ENCODE measurements at regions not wholly inside any gene's neighbourhood (a gene's known extent, or its start where the extent isn't known, plus 50 kb on each side); places are given as distances from the start of the nearest gene placed in this dataset.

- Histone ChIP-seq H3K4me3 (IDR thresholded peaks at IDR 0.05; ENCODE audit: insufficient read depth, low read depth, low read length) (no peak overlapping the region), H3K9ac (no peak overlapping the region), H3K36me3 (ENCODE audit: insufficient read depth) (no peaks in the 10 kb centered on the region), H3K27me3 (ENCODE audit: insufficient read depth, low read depth) (no peaks in the 10 kb centered on the region), H3K4me1 (ENCODE audit: low read depth, poor library complexity, severe bottlenecking) (no peaks in the 10 kb centered on the region), H2AFZ (ENCODE audit: low read depth) (no peak overlapping the region), H4K20me1 (ENCODE audit: insufficient read depth) (no peaks in the 10 kb centered on the region), H3K4me2 (no peak overlapping the region), H3K27ac (no peak overlapping the region), H3K79me2 (ENCODE audit: insufficient read depth, low read depth) (no peaks in the 10 kb centered on the region)
- no peak for TF ChIP-seq CTCF (conservative IDR thresholded peaks at IDR 0.05; ENCODE audit: low read depth, low read length)
Measured at GRCh38 chr13:67664502-67664901, 434.4 kb upstream of the PCDH9 start.

- H3K4me2 ChIP-seq: no peak overlapping the region
- H3K27me3 ChIP-seq (ENCODE audit: insufficient read depth, low read depth): no peaks in the 10 kb centered on the region
- no peak overlapping the region for H3K4me3 ChIP-seq (IDR thresholded peaks at IDR 0.05; ENCODE audit: insufficient read depth, low read depth, low read length)
- H4K20me1 ChIP-seq (ENCODE audit: insufficient read depth): no peaks in the 10 kb centered on the region
- no peak overlapping the region for H2AFZ ChIP-seq (ENCODE audit: low read depth)
- no peaks in the 10 kb centered on the region for H3K79me2 ChIP-seq (ENCODE audit: insufficient read depth, low read depth)
- no peaks in the 10 kb centered on the region for H3K36me3 ChIP-seq (ENCODE audit: insufficient read depth)
- no peak for TF ChIP-seq CTCF (conservative IDR thresholded peaks at IDR 0.05; ENCODE audit: low read depth, low read length)
- H3K9ac ChIP-seq: no peak overlapping the region
- no peak overlapping the region for H3K27ac ChIP-seq
- no peaks in the 10 kb centered on the region for H3K4me1 ChIP-seq (ENCODE audit: low read depth, poor library complexity, severe bottlenecking)
Measured at GRCh38 chr13:67662997-67663396, 432.9 kb upstream of the PCDH9 start.

GRCh38 chr13:67652887-67653286, 422.8 kb upstream of the PCDH9 start:
- no peaks in the 10 kb centered on the region for H3K79me2 ChIP-seq (ENCODE audit: insufficient read depth, low read depth)
- H3K4me2 ChIP-seq: no peak overlapping the region
- no peaks in the 10 kb centered on the region for H4K20me1 ChIP-seq (ENCODE audit: insufficient read depth)
- no peaks in the 10 kb centered on the region for H3K36me3 ChIP-seq (ENCODE audit: insufficient read depth)
- no peaks in the 10 kb centered on the region for H3K4me1 ChIP-seq (ENCODE audit: low read depth, poor library complexity, severe bottlenecking)
- H2AFZ ChIP-seq (ENCODE audit: low read depth): no peak overlapping the region
- TF ChIP-seq CTCF (conservative IDR thresholded peaks at IDR 0.05; ENCODE audit: low read depth, low read length): no peak
- H3K27ac ChIP-seq: no peak overlapping the region
- no peak overlapping the region for H3K4me3 ChIP-seq (IDR thresholded peaks at IDR 0.05; ENCODE audit: insufficient read depth, low read depth, low read length)
- H3K27me3 ChIP-seq (ENCODE audit: insufficient read depth, low read depth): no peaks in the 10 kb centered on the region
- H3K9ac ChIP-seq: no peak overlapping the region

GRCh38 chr13:67651908-67652465, 421.9 kb upstream of the PCDH9 start:
- Histone ChIP-seq H3K27ac (no peak overlapping the region), H3K4me3 (IDR thresholded peaks at IDR 0.05; ENCODE audit: insufficient read depth, low read depth, low read length) (no peak overlapping the region), H2AFZ (ENCODE audit: low read depth) (no peak overlapping the region), H3K4me1 (ENCODE audit: low read depth, poor library complexity, severe bottlenecking) (no peaks in the 10 kb centered on the region), H3K9ac (no peak overlapping the region), H3K36me3 (ENCODE audit: insufficient read depth) (no peaks in the 10 kb centered on the region), H4K20me1 (ENCODE audit: insufficient read depth) (no peaks in the 10 kb centered on the region), H3K27me3 (ENCODE audit: insufficient read depth, low read depth) (no peaks in the 10 kb centered on the region), H3K79me2 (ENCODE audit: insufficient read depth, low read depth) (no peaks in the 10 kb centered on the region), H3K4me2 (no peak overlapping the region)
- no peak for TF ChIP-seq CTCF (conservative IDR thresholded peaks at IDR 0.05; ENCODE audit: low read depth, low read length)
